HEK293T (cell line): ENCODE measurements at regions not wholly inside any gene's neighbourhood (a gene's known extent, or its start where the extent isn't known, plus 50 kb on each side); places are given as distances from the start of the nearest gene placed in this dataset.

ENCODE experiments used
- CTCF ChIA-PET: fragments of 350-600 bp; formaldehyde crosslinking; extraction: SDS; loops from one replicate; lab custom pipeline; 2021; ENCODE audit warnings: antibody characterized with exemption, inconsistent platforms; lab: Yijun Ruan, JAX
- POLR2A ChIA-PET: fragments of 350-600 bp; formaldehyde crosslinking; extraction: SDS; loops from one replicate; lab custom pipeline; 2020; ENCODE audit warnings: antibody characterized with exemption, inconsistent platforms; lab: Yijun Ruan, JAX
- DNase-seq: peaks from one replicate; pipeline ENCODE4 v3.0.0; 2012; ENCODE audit warnings: mixed read lengths; ENCODE audit errors: extremely low spot score
- ARNT ChIP-seq: fragments of 450-650 bp; IDR thresholded peaks from 2 replicates; pipeline ENCODE4 v1.6.1; 2017; ENCODE audit warnings: mild to moderate bottlenecking
- BHLHE40 ChIP-seq: fragments of 450-650 bp; IDR thresholded peaks from 2 replicates; pipeline ENCODE4 v1.6.1; 2016; ENCODE audit warnings: mild to moderate bottlenecking, moderate library complexity, borderline replicate concordance
- CTBP1 ChIP-seq: fragments of 450-650 bp; IDR thresholded peaks from 2 replicates; pipeline ENCODE4 v1.6.1; 2016; ENCODE audit warnings: borderline replicate concordance
- ELF4 ChIP-seq: fragments of 450-650 bp; IDR thresholded peaks from 2 replicates; pipeline ENCODE4 v1.6.1; 2017; ENCODE audit warnings: antibody characterized with exemption
- FOXA1 ChIP-seq: fragments of 450-650 bp; IDR thresholded peaks from 2 replicates; pipeline ENCODE4 v1.6.1; 2016; ENCODE audit warnings: mild to moderate bottlenecking
- FOXK2 ChIP-seq: fragments of 450-650 bp; IDR thresholded peaks from 2 replicates; pipeline ENCODE4 v1.6.1; 2016; ENCODE audit warnings: mild to moderate bottlenecking
- FOXM1 ChIP-seq: fragments of 450-650 bp; IDR thresholded peaks from 2 replicates; pipeline ENCODE4 v1.6.1; 2017; ENCODE audit warnings: mild to moderate bottlenecking, borderline replicate concordance
- HDGF ChIP-seq: fragments of 450-650 bp; IDR thresholded peaks from 2 replicates; pipeline ENCODE4 v1.6.1; 2017; ENCODE audit warnings: antibody characterized with exemption, borderline replicate concordance
- L3MBTL2 ChIP-seq: fragments of 450-650 bp; conservative IDR thresholded peaks from 2 replicates; pipeline ENCODE4 v1.6.1; 2016; ENCODE audit warnings: mild to moderate bottlenecking
- LEF1 ChIP-seq: fragments of 450-650 bp; IDR thresholded peaks from 2 replicates; pipeline ENCODE4 v1.6.1; 2017; ENCODE audit warnings: mild to moderate bottlenecking, borderline replicate concordance
- NFRKB ChIP-seq: fragments of 450-650 bp; IDR thresholded peaks from 2 replicates; pipeline ENCODE4 v1.6.1; 2016; ENCODE audit warnings: mild to moderate bottlenecking, moderate library complexity
- SP1 ChIP-seq: fragments of 450-650 bp; IDR thresholded peaks from 2 replicates; pipeline ENCODE4 v1.6.1; 2017
- SUZ12 ChIP-seq: fragments of 450-650 bp; IDR thresholded peaks from 2 replicates; pipeline ENCODE4 v1.6.1; 2016; ENCODE audit warnings: mild to moderate bottlenecking
- TARDBP ChIP-seq: fragments of 450-650 bp; IDR thresholded peaks from 2 replicates; pipeline ENCODE4 v1.6.1; 2016
- ZNF384 ChIP-seq: fragments of 450-650 bp; IDR thresholded peaks from 2 replicates; pipeline ENCODE4 v1.6.1; 2016
- TF ChIP-seq, protein P1 (sequence below): fragments of 450-650 bp; IDR thresholded peaks from 2 replicates; pipeline ENCODE4 v1.6.1; 2016

DNA sequence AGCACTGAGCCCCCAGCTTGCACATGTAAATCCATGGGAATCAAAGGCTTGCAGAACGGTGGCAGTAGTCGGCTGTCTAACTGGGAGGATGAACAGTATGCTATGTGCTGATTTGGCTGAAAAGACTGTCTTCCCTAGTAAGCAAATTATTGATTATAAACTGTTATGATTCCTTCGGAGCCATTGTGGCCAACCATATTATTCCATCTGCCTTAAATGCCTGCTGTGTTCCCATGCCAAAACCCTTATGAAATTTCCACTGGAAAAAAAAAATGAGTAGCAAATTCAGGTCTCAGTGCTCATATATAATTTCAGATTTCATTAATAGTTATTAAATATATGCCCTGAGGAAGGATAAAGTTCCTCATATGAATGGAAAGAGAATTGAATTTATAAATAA is 132.7 kb upstream of the MID1 start:
- POLR2A ChIA-PET = interaction anchor here (1.2 kb wide), 1 partner anchor 358 kb away, joined by 3 read pairs; no protein-coding TSS in a partner anchor
- CTCF ChIA-PET = interaction anchor here (0.5 kb wide), 1 partner anchor 13 kb away, joined by 5 read pairs; no protein-coding TSS in a partner anchor
- DNase-seq = no peak
- TF ChIP-seq HDGF = no peak
- no peak for TF ChIP-seq FOXK2
- TF ChIP-seq LEF1 = no peak
- no peak for TF ChIP-seq FOXA1
- no peak for TF ChIP-seq SP1
- no peak for TF ChIP-seq BHLHE40
- no peak for TF ChIP-seq TARDBP
- TF ChIP-seq, protein P1, sequence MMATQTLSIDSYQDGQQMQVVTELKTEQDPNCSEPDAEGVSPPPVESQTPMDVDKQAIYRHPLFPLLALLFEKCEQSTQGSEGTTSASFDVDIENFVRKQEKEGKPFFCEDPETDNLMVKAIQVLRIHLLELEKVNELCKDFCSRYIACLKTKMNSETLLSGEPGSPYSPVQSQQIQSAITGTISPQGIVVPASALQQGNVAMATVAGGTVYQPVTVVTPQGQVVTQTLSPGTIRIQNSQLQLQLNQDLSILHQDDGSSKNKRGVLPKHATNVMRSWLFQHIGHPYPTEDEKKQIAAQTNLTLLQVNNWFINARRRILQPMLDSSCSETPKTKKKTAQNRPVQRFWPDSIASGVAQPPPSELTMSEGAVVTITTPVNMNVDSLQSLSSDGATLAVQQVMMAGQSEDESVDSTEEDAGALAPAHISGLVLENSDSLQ = no peak
- no peak for TF ChIP-seq FOXM1
- TF ChIP-seq L3MBTL2 = no peak
- no peak for TF ChIP-seq SUZ12
- TF ChIP-seq ARNT = no peak
- no peak for TF ChIP-seq ELF4
- no peak for TF ChIP-seq CTBP1
- TF ChIP-seq NFRKB = no peak
- TF ChIP-seq ZNF384 = no peak

DNA sequence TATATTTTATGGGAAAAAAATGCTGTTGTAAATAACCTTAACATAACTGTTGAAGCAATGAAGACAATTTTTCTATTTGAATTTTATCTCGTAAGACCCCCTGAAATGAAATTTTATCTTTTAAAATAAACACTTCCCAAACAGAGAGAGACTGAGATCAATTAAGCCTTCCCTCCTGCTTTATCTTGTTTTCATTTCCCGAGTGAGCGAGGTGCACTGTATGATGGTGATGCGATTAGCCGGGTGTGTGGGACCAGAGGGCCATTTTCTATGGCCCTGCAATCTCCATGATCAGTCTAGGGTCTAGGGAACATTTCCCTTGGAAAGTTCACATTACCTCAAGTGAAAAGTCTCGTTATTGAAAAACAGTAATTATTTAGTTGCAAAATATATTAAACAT is 134.1 kb upstream of the MID1 start:
- CTCF ChIA-PET = interaction anchor here (1.9 kb wide), 1 partner anchor 15 kb away, joined by 9 read pairs; no protein-coding TSS in a partner anchor
- POLR2A ChIA-PET = interaction anchor here (1.2 kb wide), 1 partner anchor 356 kb away, joined by 3 read pairs; no protein-coding TSS in a partner anchor
- DNase-seq = no peak
- TF ChIP-seq BHLHE40 (no peak), LEF1 (no peak), HDGF (no peak), FOXK2 (no peak), NFRKB (no peak), ARNT (no peak), ZNF384 (no peak)
- TF ChIP-seq, protein P1 = no peak

DNA sequence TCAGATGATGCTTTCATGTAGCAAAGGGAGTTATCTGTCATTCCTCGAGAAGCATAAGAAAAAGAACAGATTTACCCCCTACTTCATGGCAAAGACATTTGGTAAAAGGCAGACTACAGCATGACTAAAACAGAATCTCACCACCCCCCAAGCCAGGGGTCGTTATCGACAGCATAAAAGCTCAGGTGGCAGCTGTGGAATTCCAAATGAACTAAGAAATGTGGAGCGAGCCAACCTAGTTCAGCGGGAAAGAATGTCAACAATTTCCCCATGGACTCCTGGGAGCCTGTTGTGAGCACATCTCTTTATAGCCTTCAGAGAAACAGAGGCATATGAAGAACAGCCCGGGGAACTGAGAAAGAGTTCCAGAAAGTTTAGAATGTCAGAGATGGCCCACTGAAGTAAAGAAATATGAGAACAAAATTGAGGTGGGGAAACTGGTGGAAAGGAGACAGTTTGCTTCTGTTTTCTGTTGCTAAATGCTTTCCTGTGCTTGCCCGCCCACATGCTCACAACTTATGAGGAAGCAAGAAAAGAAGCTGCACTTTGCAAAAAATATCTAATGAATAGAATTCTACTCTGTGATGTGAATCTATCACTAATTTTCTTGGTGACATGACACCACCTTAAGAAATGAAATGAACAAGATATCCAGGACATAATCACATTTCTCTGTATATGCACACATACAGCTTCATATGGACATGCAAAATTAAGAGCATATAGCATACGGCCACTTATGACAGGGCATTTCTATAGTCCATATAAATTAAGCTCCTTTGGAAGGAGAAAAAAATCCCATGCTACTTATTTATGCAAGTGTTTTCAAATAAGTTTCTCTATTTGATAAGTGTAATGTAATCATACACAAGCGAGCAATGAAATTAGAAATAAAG is 135.3 kb upstream of the MID1 start:
- no peak for DNase-seq
- ChIA-PET POLR2A (interaction anchor here (0.6 to 1.3 kb wide), 3 partner anchors 10 to 135 kb away, joined by 3 to 4 read pairs (median 3); partner anchors contain the start of gene MID1), CTCF (interaction anchor here (1.9 kb wide), 1 partner anchor 14 kb away, joined by 9 read pairs; no protein-coding TSS in a partner anchor)
- TF ChIP-seq FOXM1 (no peak), FOXK2 (no peak), FOXA1 (no peak), CTBP1 (no peak), LEF1 (no peak), L3MBTL2 (no peak), SUZ12 (no peak), ELF4 (no peak), SP1 (no peak), NFRKB (no peak), ZNF384 (no peak), ARNT (no peak), BHLHE40 (no peak), TARDBP (no peak), HDGF (no peak)
- TF ChIP-seq, protein P1 = no peak

DNA sequence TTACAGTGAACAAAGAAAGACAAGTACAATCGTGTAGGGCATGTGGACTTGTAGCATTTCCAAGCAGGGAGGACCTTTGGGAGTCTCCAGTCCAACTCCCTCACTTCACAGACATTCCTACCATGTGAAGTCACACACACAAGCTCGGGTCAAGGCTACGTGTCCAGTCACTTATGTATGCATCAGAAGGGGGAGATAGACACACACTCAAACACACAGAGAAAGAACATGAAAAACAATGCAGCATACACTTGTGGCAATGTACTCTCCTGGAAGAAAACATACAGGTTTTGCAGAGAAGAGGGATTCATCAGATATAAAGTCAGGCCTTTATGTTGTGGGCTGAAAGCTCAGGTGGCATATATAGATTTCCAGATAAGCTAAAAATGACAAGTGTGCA is 136.1 kb upstream of the MID1 start:
- CTCF ChIA-PET = interaction anchor here (0.9 kb wide), 1 partner anchor 13 kb away, joined by 4 read pairs; no protein-coding TSS in a partner anchor
- POLR2A ChIA-PET = interaction anchor here (0.6 to 1.3 kb wide), 3 partner anchors 11 to 136 kb away, joined by 3 to 4 read pairs (median 3); partner anchors contain the start of gene MID1
- DNase-seq = peak; percentile 18

GRCh38 chrX:10759141-10759799 is 138.9 kb upstream of the MID1 start:
- no peak for DNase-seq
- no peak for TF ChIP-seq CTBP1
- ChIA-PET CTCF (no interaction called here), POLR2A (no interaction called here)

More for the DNA sequence above, 136.1 kb upstream of the MID1 start:
- TF ChIP-seq FOXA1 = no peak
- TF ChIP-seq HDGF = no peak
- TF ChIP-seq SUZ12 = no peak
- no peak for TF ChIP-seq ARNT
- TF ChIP-seq TARDBP = no peak
- TF ChIP-seq FOXM1 = no peak
- no peak for TF ChIP-seq SP1

DNA sequence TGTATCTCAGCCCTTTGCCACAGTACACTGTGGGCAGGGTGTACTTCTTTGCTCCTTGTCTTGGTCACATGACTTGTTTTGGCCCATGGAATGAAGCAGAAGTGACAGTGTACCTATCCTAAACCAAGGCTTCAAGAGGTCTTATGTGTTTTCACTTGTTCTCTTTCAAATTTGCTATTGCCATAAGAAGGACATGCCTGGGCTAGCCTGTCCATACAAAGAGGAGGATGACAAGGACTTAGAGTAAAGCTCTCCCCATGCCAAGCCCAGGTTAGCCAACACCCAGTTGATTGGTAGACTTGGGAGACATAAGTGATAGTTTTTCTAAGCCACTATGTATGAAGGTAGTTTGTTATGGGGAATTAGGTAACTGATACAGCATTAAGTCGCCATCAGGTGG is 141.1 kb upstream of the MID1 start:
- POLR2A ChIA-PET = no interaction called here
- DNase-seq = no peak
- TF ChIP-seq LEF1 (no peak), ELF4 (no peak), SP1 (no peak), ARNT (no peak)
- CTCF ChIA-PET = no interaction called here
